GM12875 (cell line): ENCODE measurements at regions not wholly inside any gene's neighbourhood (a gene's known extent, or its start where the extent isn't known, plus 50 kb on each side); places are given as distances from the start of the nearest gene placed in this dataset.
A peak's percentile ranks its signal among the peaks of the same experiment; 100 is the strongest.

Source experiments
- H3K4me3 ChIP-seq: one replicate; pipeline ENCODE4 v1.5.1; 2011; ENCODE audit warnings: low read depth, low read length, control low read depth
- CTCF ChIP-seq: IDR thresholded peaks from 2 replicates; pipeline ENCODE4 v1.5.1; 2011; ENCODE audit warnings: low read depth, mild to moderate bottlenecking, control low read depth, inconsistent platforms, low read length, moderate library complexity, borderline replicate concordance; ENCODE audit not compliant: insufficient read depth

GRCh38 chr5:74949976-74950375, 83.8 kb upstream of the FAM169A start:
- TF ChIP-seq CTCF = no peak
- no peak overlapping the region for H3K4me3 ChIP-seq

GRCh38 chr5:74948031-74948546, 81.9 kb upstream of the FAM169A start:
- no peak overlapping the region for H3K4me3 ChIP-seq
- no peak for TF ChIP-seq CTCF

DNA sequence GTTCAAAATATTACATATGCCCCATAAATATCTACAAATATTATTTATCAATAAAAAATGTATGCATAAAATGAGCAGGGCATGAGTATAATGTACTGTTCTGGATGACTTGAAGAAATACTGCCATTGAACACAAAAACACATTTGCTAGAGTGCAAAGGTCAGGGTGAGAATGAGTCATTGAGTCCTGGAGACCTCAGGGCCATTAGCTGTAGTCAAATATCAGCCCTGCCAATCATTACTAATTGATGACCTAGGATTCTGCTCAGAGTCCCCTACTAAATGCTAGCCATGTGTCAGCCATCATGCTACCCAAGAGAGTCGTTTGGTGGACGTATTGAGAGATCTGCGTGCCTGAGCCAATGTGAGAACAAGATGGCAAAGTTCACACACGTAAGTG, 80.3 kb upstream of the FAM169A start:
- no peak for TF ChIP-seq CTCF
- no peak overlapping the region for H3K4me3 ChIP-seq

GRCh38 chr5:74945561-74946165, 79.5 kb upstream of the FAM169A start:
- H3K4me3 ChIP-seq = no peak overlapping the region
- no peak for TF ChIP-seq CTCF

DNA sequence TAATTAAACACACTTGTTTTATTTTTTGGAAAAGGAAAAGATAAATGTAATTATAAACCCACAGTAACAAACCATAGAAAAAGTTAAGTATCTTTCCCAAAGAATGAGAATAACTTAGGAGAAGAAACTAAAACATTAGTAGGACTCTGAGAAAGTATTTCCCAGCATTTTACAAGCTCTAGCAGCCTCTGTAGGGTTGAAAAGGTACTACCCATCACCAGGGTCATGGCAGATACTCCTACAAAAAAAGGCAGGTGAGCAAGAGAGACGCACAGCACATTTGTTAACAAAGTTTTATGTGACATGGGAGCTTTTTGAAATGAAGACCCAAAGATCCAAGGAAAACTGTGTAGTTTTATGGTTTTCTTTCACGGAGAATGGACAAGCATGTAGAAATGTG, 77.7 kb upstream of the FAM169A start:
- TF ChIP-seq CTCF = peak; percentile 22; the same call in 1 of the 2 replicates
- H3K4me3 ChIP-seq = no peak overlapping the region

GRCh38 chr5:74942622-74943286, 76.6 kb upstream of the FAM169A start:
- H3K4me3 ChIP-seq = no peak overlapping the region
- no peak for TF ChIP-seq CTCF
